Erythroblast (primary cell): ENCODE measurements at regions not wholly inside any gene's neighbourhood (a gene's known extent, or its start where the extent isn't known, plus 50 kb on each side); places are given as distances from the start of the nearest gene placed in this dataset.

Experiments used
- GATA1 ChIP-seq: IDR thresholded peaks from 2 replicates; pipeline ENCODE4 v1.6.1; 2011; ENCODE audit warnings: low read depth, mild to moderate bottlenecking, control low read depth, low read length, moderate library complexity
- POLR2A ChIP-seq: IDR thresholded peaks from 2 replicates; pipeline ENCODE4 v1.6.1; 2011; ENCODE audit warnings: mild to moderate bottlenecking, low read length

GRCh38 chr2:225864394-225864793, 464.9 kb downstream of the NYAP2 start:
- TF ChIP-seq POLR2A (no peak), GATA1 (no peak)
